ENCODE measurements at regions not wholly inside any gene's neighbourhood (a gene's known extent, or its start where the extent isn't known, plus 50 kb on each side); places are given as distances from the start of the nearest gene placed in this dataset.

DNA sequence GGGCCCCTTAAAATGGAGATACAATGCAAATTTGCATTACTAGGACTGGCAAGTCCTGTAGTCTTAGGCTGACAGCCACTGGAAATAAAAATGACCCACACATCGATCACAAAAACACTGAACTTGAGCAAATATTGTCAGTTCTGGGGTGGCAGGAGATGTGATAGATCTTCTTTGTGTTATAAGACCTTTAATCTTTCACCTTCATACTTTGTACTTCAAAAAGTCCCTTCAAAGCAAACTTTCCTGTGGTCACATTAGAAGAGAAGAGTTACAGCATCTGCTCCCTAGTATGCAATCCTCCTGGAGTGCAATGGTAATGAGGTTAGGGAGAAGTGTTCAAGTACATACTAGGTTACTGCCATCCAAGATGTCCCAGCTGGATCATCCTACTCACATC is 149.4 kb upstream of the KCNMB2 start:
- TF ChIP-seq, protein P1, sequence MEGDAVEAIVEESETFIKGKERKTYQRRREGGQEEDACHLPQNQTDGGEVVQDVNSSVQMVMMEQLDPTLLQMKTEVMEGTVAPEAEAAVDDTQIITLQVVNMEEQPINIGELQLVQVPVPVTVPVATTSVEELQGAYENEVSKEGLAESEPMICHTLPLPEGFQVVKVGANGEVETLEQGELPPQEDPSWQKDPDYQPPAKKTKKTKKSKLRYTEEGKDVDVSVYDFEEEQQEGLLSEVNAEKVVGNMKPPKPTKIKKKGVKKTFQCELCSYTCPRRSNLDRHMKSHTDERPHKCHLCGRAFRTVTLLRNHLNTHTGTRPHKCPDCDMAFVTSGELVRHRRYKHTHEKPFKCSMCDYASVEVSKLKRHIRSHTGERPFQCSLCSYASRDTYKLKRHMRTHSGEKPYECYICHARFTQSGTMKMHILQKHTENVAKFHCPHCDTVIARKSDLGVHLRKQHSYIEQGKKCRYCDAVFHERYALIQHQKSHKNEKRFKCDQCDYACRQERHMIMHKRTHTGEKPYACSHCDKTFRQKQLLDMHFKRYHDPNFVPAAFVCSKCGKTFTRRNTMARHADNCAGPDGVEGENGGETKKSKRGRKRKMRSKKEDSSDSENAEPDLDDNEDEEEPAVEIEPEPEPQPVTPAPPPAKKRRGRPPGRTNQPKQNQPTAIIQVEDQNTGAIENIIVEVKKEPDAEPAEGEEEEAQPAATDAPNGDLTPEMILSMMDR (IDR thresholded peaks at IDR 0.05), result no peak
- TF ChIP-seq POLR2AphosphoS5 (IDR thresholded peaks at IDR 0.05) (no peak), EP300 (IDR thresholded peaks at IDR 0.05) (no peak), POLR2A (IDR thresholded peaks at IDR 0.05) (no peak)
